Suppressor macrophage treated with lipopolysaccharide for 4 hours (primary cell): ENCODE measurements at regions not wholly inside any gene's neighbourhood (a gene's known extent, or its start where the extent isn't known, plus 50 kb on each side); places are given as distances from the start of the nearest gene placed in this dataset.

ENCODE experiments used
- DNase-seq: peaks from one replicate; pipeline ENCODE4 v3.0.0-alpha.2; 2020

GRCh38 chr10:111458256-111458655, 381.4 kb downstream of the ADRA2A start:
- DNase-seq: no peak

GRCh38 chr10:111459967-111460366, 383.1 kb downstream of the ADRA2A start:
- DNase-seq: no peak

GRCh38 chr10:111472445-111472844, 395.6 kb downstream of the ADRA2A start:
- no peak for DNase-seq

GRCh38 chr10:111473361-111473760, 396.5 kb downstream of the ADRA2A start:
- no peak for DNase-seq

GRCh38 chr10:111474786-111475185, 398.0 kb downstream of the ADRA2A start:
- DNase-seq: no peak

- no peak for DNase-seq
Measured at GRCh38 chr10:111475720-111476119, 398.9 kb downstream of the ADRA2A start.

- no peak for DNase-seq
Measured at GRCh38 chr10:111478651-111479050, 401.8 kb downstream of the ADRA2A start.

GRCh38 chr10:111479966-111480365, 403.1 kb downstream of the ADRA2A start:
- no peak for DNase-seq

- no peak for DNase-seq
Measured at GRCh38 chr10:111481261-111481826, 404.5 kb downstream of the ADRA2A start.

GRCh38 chr10:111481866-111482265, 405.0 kb downstream of the ADRA2A start:
- no peak for DNase-seq

- DNase-seq: no peak
Measured at GRCh38 chr10:111482621-111483216, 405.9 kb downstream of the ADRA2A start.

GRCh38 chr10:111485767-111486166, 408.9 kb downstream of the ADRA2A start:
- DNase-seq: no peak

GRCh38 chr10:111486346-111486745, 409.5 kb downstream of the ADRA2A start:
- no peak for DNase-seq

- no peak for DNase-seq
Measured at GRCh38 chr10:111488668-111489067, 411.8 kb downstream of the ADRA2A start.

GRCh38 chr10:111491154-111491553, 414.3 kb downstream of the ADRA2A start:
- no peak for DNase-seq

GRCh38 chr10:111493024-111493625, 416.3 kb downstream of the ADRA2A start:
- DNase-seq: no peak

- DNase-seq: no peak
Measured at GRCh38 chr10:111498560-111498959, 421.7 kb downstream of the ADRA2A start.

- DNase-seq: no peak
Measured at GRCh38 chr10:111504376-111504775, 427.5 kb downstream of the ADRA2A start.

- no peak for DNase-seq
Measured at GRCh38 chr10:111506266-111507034, 429.6 kb downstream of the ADRA2A start.

- DNase-seq: no peak
Measured at GRCh38 chr10:111511751-111512150, 434.9 kb downstream of the ADRA2A start.

GRCh38 chr10:111515264-111515663, 438.4 kb downstream of the ADRA2A start:
- no peak for DNase-seq

- no peak for DNase-seq
Measured at GRCh38 chr10:111515706-111516105, 438.9 kb downstream of the ADRA2A start.

GRCh38 chr10:111516144-111516543, 439.3 kb downstream of the ADRA2A start:
- no peak for DNase-seq

- DNase-seq: no peak
Measured at GRCh38 chr10:111522141-111522540, 445.3 kb downstream of the ADRA2A start.
